HepG2 (cell line): ENCODE measurements at regions not wholly inside any gene's neighbourhood (a gene's known extent, or its start where the extent isn't known, plus 50 kb on each side); places are given as distances from the start of the nearest gene placed in this dataset.

Experiments used
- BATF2 ChIP-seq: sonication (generic); formaldehyde crosslinking; IDR thresholded peaks from 2 replicates; pipeline ENCODE4 v1.8.0; 2022; ENCODE audit warnings: mild to moderate bottlenecking, missing genetic modification reagents, moderate library complexity
- DDIT3 ChIP-seq: sonication (generic); formaldehyde crosslinking; IDR thresholded peaks from 2 replicates; pipeline ENCODE4 v1.4.0; 2020; ENCODE audit warnings: mild to moderate bottlenecking, missing genetic modification reagents
- ELF4 ChIP-seq: sonication (generic); formaldehyde crosslinking; IDR thresholded peaks from 2 replicates; pipeline ENCODE4 v1.5.0; 2020; ENCODE audit warnings: missing genetic modification reagents, mild to moderate bottlenecking, moderate library complexity, borderline replicate concordance
- GPBP1L1 ChIP-seq: sonication (generic); formaldehyde crosslinking; IDR thresholded peaks from 2 replicates; pipeline ENCODE4 v1.5.0; 2020; ENCODE audit warnings: mild to moderate bottlenecking, missing genetic modification reagents
- KAT7 ChIP-seq: IDR thresholded peaks from 2 replicates; pipeline ENCODE4 v1.6.1; 2018; ENCODE audit warnings: borderline replicate concordance, missing compliant biosample characterization
- KDM4B ChIP-seq: sonication (generic); formaldehyde crosslinking; IDR thresholded peaks from 2 replicates; pipeline ENCODE4 v1.4.0; 2020; ENCODE audit warnings: missing genetic modification reagents
- MAX ChIP-seq: IDR thresholded peaks from 2 replicates; pipeline ENCODE4 v1.6.1; 2012; ENCODE audit warnings: inconsistent platforms
- NFAT5 ChIP-seq: sonication (generic); formaldehyde crosslinking; IDR thresholded peaks from 2 replicates; pipeline ENCODE4 v1.4.0; 2020; ENCODE audit warnings: missing genetic modification reagents
- NFRKB ChIP-seq: fragments of 450-650 bp; IDR thresholded peaks from 2 replicates; pipeline ENCODE4 v1.6.1; 2017
- PBX3 ChIP-seq: sonication (generic); formaldehyde crosslinking; IDR thresholded peaks from 2 replicates; pipeline ENCODE4 v1.8.1; 2023; ENCODE audit warnings: missing genetic modification reagents, inconsistent platforms, borderline replicate concordance
- POGZ ChIP-seq: sonication (generic); formaldehyde crosslinking; IDR thresholded peaks from 2 replicates; pipeline ENCODE4 v1.4.0; 2020; ENCODE audit warnings: mild to moderate bottlenecking, missing genetic modification reagents
- TCF12 ChIP-seq, 2 experiments: fragments of 450-650 bp in 1 of 2; sonication (generic) in 1 of 2; formaldehyde crosslinking in 1 of 2; IDR thresholded peaks; 2 replicates each; pipeline versions ENCODE4 v1.6.1 to v1.8.0; 2017 to 2022; ENCODE audit warnings: antibody characterized with exemption in 1 of 2, mild to moderate bottlenecking in 1 of 2, missing genetic modification reagents in 1 of 2, moderate library complexity in 1 of 2
- TFDP2 ChIP-seq: sonication (generic); formaldehyde crosslinking; IDR thresholded peaks from 2 replicates; pipeline ENCODE4 v1.4.0; 2020; ENCODE audit warnings: missing genetic modification reagents
- ZFP62 ChIP-seq: sonication (generic); formaldehyde crosslinking; IDR thresholded peaks from 2 replicates; pipeline ENCODE4 v1.4.0; 2020; ENCODE audit warnings: missing genetic modification reagents
- ZNF160 ChIP-seq: sonication (generic); formaldehyde crosslinking; IDR thresholded peaks from 2 replicates; pipeline ENCODE4 v1.8.0; 2022; ENCODE audit warnings: mild to moderate bottlenecking, inconsistent platforms, missing genetic modification reagents
- ZNF460 ChIP-seq: sonication (generic); formaldehyde crosslinking; IDR thresholded peaks from 2 replicates; pipeline ENCODE4 v1.5.1; 2020; ENCODE audit warnings: missing genetic modification reagents, mild to moderate bottlenecking, borderline replicate concordance

GRCh38 chr17:72444517-72445054 lies 323.8 kb downstream of the SOX9 start (continued):
- TF ChIP-seq KDM4B (CRISPR knock-in tag) = 0 out of 2 replicates have a peak, but pooled peaks have one; percentile 33
- no peak for TF ChIP-seq NFRKB
- no peak for TF ChIP-seq TCF12 (IDR thresholded peaks at IDR 0.05)
- TF ChIP-seq TCF12 (CRISPR knock-in tag; IDR thresholded peaks at IDR 0.05) = 0 out of 2 replicates have a peak, but pooled peaks have one; percentile 55
- no peak for TF ChIP-seq ZNF460 (CRISPR knock-in tag)
- TF ChIP-seq ZNF160 (CRISPR knock-in tag) = 0 out of 2 replicates have a peak, but pooled peaks have one; percentile 26
- TF ChIP-seq MAX = peak; percentile 81
- TF ChIP-seq NFAT5 (CRISPR knock-in tag) = peak; percentile 61; the same call in 1 of the 2 replicates
- peak; percentile 43; the same call in 1 of the 2 replicates for TF ChIP-seq PBX3 (CRISPR knock-in tag)
- TF ChIP-seq KAT7 = 0 out of 2 replicates have a peak, but pooled peaks have one; percentile 30
- 0 out of 2 replicates have a peak, but pooled peaks have one; percentile 46 for TF ChIP-seq DDIT3 (CRISPR knock-in tag)
- TF ChIP-seq POGZ (CRISPR knock-in tag) = 0 out of 2 replicates have a peak, but pooled peaks have one; percentile 41
- no peak for TF ChIP-seq ZFP62 (CRISPR knock-in tag)
- no peak for TF ChIP-seq GPBP1L1 (CRISPR knock-in tag)
- no peak for TF ChIP-seq BATF2
- TF ChIP-seq TFDP2 (CRISPR knock-in tag) = peak; percentile 47; the same call in 1 of the 2 replicates
- peak; percentile 32; the same call in 1 of the 2 replicates for TF ChIP-seq ELF4
